Fibroblast of the aortic adventitia (primary cell): ENCODE measurements at regions not wholly inside any gene's neighbourhood (a gene's known extent, or its start where the extent isn't known, plus 50 kb on each side); places are given as distances from the start of the nearest gene placed in this dataset.

Experiments
- DNase-seq: peaks from one replicate; pipeline ENCODE4 v3.0.0-alpha.2; 2010; ENCODE audit warnings: low read depth
- H3K4me3 ChIP-seq: 2 replicates; pipeline ENCODE4 v1.5.1; 2011; ENCODE audit warnings: low read depth, mild to moderate bottlenecking, control low read depth, low read length, moderate library complexity
- TF ChIP-seq, protein P1 (sequence below): IDR thresholded peaks from 2 replicates; pipeline ENCODE4 v1.5.1; 2011; ENCODE audit warnings: mild to moderate bottlenecking, low read length, control low read depth, inconsistent platforms; ENCODE audit not compliant: insufficient read depth

DNA sequence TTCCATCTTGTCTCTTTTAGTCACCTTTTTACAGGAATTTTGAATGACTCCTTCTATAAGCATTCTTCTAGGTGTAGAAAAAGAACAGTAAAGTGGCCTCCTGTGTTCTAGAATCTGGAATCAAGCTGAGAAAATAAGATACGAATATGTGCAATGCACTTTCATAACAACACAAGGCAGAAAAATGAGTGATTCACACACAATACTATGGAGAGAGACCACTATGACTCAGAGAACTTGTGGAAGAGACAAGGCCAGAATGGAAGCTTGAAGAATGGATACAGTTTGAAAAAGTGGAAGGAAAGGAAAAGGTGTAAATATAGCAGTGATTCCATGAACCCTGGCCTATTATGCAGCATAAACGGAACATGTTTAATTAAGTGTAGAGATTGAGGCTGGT, 57.1 kb upstream of the SAMSN1 start:
- TF ChIP-seq, protein P1, sequence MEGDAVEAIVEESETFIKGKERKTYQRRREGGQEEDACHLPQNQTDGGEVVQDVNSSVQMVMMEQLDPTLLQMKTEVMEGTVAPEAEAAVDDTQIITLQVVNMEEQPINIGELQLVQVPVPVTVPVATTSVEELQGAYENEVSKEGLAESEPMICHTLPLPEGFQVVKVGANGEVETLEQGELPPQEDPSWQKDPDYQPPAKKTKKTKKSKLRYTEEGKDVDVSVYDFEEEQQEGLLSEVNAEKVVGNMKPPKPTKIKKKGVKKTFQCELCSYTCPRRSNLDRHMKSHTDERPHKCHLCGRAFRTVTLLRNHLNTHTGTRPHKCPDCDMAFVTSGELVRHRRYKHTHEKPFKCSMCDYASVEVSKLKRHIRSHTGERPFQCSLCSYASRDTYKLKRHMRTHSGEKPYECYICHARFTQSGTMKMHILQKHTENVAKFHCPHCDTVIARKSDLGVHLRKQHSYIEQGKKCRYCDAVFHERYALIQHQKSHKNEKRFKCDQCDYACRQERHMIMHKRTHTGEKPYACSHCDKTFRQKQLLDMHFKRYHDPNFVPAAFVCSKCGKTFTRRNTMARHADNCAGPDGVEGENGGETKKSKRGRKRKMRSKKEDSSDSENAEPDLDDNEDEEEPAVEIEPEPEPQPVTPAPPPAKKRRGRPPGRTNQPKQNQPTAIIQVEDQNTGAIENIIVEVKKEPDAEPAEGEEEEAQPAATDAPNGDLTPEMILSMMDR = no peak
- H3K4me3 ChIP-seq = no peak overlapping the region
- peak; percentile 80 for DNase-seq

DNA sequence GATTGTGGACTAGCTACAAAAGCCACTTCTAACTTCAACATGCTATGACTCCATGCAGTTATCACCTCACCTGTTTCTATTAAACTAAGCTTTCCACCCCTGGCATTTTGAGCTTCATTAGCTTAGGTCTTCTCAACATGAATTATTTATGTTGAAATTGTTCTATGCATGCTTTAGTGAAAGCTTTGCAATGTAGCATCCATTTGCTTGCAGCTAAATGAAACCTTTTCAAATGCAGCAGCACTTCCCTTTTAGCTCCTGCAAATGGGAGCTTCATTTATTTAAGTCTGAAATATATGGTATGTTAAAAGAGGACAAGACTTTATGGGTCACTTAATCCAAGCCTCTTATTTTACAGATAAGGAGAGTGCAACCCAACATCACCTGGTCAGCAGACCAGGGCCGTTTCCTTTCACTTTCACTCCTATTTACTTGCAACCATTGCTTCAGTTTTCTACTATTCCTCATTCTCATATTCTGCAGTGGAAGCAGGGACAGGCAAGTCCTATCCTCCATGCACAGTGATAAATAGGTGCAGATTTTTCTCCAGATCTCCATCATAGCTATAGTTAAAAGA, 56.4 kb upstream of the SAMSN1 start:
- TF ChIP-seq, protein P1 = no peak
- no peak for DNase-seq
- H3K4me3 ChIP-seq = no peak overlapping the region

- peak; percentile 70 for DNase-seq
- H3K4me3 ChIP-seq = no peak overlapping the region
- TF ChIP-seq, protein P1 = no peak
These were observed 54.6 kb upstream of the SAMSN1 start for GRCh38 chr21:14600569-14601297.

DNA sequence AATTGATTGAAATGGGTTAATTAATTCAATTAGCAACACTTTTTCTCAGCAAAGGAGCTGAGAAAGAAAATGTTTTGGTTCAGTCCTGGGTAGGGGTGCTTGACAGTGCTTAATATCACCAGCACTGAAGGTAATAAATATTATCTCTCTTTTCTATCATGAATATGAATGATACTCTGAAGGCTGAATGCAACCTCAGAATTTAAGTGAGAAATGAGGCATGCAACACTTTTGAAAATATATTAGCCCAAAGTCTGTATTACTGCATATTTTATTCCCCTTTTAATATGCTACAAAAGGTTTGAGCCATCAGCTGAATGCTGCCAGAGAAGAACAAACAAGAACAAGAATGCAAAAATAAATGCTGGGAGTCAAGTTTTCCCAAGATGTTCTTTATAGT, 52.0 kb upstream of the SAMSN1 start:
- DNase-seq = no peak
- TF ChIP-seq, protein P1 = no peak
- no peak overlapping the region for H3K4me3 ChIP-seq
